Epithelial cell of esophagus (primary cell): ENCODE measurements at regions not wholly inside any gene's neighbourhood (a gene's known extent, or its start where the extent isn't known, plus 50 kb on each side); places are given as distances from the start of the nearest gene placed in this dataset.
A peak's percentile ranks its signal among the peaks of the same experiment; 100 is the strongest.

Experiments
- DNase-seq: peaks from one replicate; pipeline ENCODE4 v3.0.0; 2010; ENCODE audit warnings: low read depth
- H3K4me3 ChIP-seq: 2 replicates; pipeline ENCODE4 v1.5.1; 2011; ENCODE audit warnings: mild to moderate bottlenecking, low read length, control low read depth
- TF ChIP-seq, protein P1 (sequence below): IDR thresholded peaks from 2 replicates; pipeline ENCODE4 v1.5.1; 2011; ENCODE audit warnings: low read depth, mild to moderate bottlenecking, low read length, control low read depth, inconsistent platforms; ENCODE audit not compliant: insufficient read depth; ENCODE audit errors: missing control alignments

DNA sequence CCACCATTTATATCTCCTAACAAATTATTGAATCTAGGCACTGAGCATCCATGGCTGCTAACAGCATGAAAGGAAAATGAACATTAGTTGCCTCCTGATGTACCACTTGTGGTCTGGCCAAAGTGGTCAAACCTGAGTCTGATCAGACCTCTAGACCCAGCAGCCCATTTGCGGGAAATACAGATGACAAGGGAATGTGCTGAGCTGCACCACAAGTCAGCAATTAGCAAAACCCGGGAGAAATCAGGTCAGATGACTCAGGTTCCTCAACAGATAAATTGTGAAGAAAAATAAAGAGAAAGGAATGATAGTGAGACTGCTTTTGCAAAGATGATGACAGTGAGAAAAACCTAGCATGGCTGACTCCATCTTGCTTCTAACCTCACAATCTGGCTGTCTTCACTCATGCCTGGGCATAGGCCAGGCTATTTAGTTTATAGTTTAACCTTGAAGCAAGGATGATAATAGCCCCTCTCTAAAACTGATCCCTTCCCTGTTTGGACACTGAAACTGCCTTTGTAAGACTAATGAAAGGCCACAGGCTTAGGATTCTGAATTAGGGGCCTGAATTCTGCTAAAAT is 142.7 kb upstream of the ASIC2 start:
- no peak overlapping the region for H3K4me3 ChIP-seq
- no peak for DNase-seq
- TF ChIP-seq, protein P1, sequence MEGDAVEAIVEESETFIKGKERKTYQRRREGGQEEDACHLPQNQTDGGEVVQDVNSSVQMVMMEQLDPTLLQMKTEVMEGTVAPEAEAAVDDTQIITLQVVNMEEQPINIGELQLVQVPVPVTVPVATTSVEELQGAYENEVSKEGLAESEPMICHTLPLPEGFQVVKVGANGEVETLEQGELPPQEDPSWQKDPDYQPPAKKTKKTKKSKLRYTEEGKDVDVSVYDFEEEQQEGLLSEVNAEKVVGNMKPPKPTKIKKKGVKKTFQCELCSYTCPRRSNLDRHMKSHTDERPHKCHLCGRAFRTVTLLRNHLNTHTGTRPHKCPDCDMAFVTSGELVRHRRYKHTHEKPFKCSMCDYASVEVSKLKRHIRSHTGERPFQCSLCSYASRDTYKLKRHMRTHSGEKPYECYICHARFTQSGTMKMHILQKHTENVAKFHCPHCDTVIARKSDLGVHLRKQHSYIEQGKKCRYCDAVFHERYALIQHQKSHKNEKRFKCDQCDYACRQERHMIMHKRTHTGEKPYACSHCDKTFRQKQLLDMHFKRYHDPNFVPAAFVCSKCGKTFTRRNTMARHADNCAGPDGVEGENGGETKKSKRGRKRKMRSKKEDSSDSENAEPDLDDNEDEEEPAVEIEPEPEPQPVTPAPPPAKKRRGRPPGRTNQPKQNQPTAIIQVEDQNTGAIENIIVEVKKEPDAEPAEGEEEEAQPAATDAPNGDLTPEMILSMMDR: no peak

DNA sequence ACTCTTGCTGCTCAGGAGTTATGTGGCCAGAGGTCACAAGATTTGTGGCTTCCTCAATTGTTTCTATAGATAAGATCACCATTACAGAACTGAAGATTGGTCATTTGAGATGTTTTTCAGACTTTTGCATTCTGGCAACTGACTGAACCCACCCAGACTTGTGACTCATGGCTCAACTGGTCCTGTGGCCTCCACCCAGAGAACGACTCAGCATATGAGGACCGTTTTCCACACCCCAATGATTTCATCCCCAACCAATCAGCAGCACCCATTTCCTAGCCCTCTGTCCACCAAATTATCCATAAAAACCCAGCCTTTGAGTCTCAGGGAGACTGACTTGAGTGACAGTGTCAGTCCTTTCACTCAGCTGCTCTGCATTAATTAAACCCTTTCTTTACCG is 143.2 kb upstream of the ASIC2 start:
- H3K4me3 ChIP-seq: no peak overlapping the region
- DNase-seq: peak; percentile 36
- TF ChIP-seq, protein P1: no peak

DNA sequence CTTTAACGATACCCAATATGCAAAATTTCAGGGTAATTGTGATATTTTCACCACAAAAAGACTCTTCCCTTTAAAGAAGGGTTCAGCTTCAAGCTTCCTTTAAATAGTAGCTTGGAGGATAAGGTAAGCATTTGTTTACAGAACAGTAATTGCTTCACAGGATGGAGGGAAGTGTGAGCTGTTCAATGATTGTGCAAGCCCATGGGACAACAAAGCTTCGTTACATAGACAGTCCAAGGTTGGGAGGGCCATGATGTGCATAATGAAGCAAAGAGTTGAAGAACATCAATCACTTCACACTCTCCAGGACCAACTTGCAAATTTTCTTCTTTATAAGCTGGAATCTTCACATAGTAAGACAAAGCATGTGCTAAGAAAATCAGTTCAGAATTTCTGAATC is 145.0 kb upstream of the ASIC2 start:
- DNase-seq: peak; percentile 48
- no peak overlapping the region for H3K4me3 ChIP-seq
- TF ChIP-seq, protein P1: no peak

DNA sequence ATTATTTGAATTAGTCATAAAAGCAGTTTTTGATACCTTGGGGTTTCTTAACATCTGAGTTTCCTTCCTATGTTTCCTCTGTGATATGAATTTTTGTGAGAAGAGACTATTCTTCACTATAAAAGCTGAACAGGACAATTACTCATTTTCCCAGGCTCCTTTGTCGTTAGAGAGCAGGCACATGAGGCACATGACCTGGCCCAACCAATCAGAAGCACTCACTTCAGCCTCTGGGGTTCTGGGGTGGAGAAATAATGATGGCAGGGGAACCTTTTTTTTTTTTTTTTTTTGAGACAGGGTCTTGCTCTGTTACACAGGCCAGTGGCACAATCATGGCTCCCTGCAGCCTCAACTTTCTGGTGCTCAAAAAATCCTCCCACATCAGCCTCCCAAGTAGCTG is 145.5 kb upstream of the ASIC2 start:
- TF ChIP-seq, protein P1: no peak

DNA sequence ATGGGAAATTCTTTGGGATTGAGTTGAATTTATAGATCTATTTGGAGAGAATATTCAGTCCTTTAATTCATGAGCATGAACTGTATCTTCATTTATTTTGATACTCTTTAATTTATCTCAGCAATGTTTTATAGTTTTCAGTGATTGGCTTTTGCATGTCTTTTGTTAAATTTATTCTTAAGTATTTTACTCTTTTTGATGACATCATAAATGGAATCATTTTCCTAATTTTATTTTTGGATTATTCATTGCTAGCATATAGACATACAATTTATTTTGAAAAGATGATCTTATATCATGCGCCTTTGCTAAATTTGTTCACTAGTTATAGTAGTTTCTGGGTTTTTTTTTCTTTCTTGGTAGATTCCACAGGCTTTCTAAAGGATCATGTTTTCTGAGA is 149.2 kb upstream of the ASIC2 start:
- H3K4me3 ChIP-seq: no peak overlapping the region
- TF ChIP-seq, protein P1: no peak
- DNase-seq: no peak

More for the DNA sequence above, 145.5 kb upstream of the ASIC2 start:
- DNase-seq: no peak
- no peak overlapping the region for H3K4me3 ChIP-seq

DNA sequence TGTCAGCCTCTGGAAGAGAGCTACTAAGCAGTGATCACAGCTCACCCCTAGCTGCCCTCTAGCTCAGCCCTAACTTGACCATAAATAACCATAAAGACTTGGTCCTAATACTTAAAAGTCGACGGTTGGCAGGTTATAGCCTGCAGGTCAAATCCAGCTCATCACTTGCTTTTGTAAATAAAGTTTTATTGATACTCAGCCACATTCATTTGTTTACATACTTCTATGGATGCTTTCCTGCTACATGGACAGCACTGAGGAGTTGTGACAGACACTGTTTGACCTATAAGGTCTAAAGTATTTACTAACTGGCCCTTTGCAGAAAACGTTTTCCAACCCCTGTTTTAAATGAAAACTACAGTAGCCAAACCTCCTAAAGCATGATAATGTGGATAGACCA is 151.6 kb upstream of the ASIC2 start:
- no peak for DNase-seq
- H3K4me3 ChIP-seq: no peak overlapping the region
- TF ChIP-seq, protein P1: no peak

DNA sequence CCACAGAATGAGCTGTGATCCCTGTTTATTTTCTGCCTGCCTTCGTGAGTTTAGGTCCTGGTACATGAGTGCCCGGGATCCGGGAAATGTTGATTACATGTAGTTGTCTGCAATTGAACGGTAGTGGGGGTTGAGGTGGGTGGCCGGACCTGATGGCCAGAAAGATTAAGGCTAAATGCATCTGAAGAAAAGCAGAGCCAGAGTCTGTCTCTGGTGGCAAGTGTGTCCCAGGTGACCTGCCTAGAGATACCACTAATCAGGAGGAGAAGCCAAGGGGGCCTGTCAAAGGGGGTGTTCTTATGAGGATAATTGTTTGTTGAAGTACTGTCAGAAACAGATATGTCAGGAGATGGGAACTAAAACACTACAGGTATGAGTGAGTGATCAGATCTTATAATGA is 154.0 kb upstream of the ASIC2 start:
- DNase-seq: no peak
- no peak overlapping the region for H3K4me3 ChIP-seq
- TF ChIP-seq, protein P1: no peak
